ENCODE measurements at regions not wholly inside any gene's neighbourhood (a gene's known extent, or its start where the extent isn't known, plus 50 kb on each side); places are given as distances from the start of the nearest gene placed in this dataset.

DNA sequence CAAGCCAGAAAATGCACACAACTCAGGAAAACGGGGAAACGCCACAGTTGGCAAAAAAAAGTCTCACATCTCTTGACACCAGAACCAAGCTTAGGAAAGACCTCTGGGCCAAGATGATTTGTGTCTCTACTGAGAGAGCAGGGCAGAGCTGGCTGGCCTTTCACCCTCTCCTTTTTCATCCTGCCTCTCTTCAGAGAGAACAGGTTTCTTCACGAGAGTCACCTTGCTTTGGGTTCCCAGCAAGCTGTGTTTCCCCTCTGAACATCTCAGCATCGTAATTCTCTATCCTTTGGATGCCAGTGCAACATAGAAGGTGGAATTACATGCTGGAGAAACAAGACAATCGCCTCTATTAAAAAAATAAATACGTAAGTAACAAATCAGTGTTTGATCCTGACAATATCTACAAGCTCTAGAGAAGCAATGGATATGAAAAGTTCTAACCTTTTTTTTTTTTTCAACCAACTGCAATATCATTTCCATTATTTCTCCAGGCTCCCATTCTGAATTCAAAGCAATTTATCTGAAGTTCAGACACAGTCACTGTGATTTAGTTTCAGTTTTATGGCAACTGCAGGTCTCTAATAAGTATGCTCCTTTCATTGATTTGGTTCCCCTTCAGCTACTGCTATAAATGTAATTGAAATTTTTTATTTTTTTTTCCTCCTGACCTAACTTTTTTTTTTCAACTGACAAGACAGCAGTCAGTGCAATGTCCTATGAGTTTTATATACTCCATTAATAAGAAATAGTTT, 708.6 kb downstream of the DTWD2 start:
- intact Hi-C loops (cut with micrococcal nuclease) = no loop called here
- Histone ChIP-seq H3K4me1 (no peaks in the 10 kb centered on the region), H3K36me3 (no peaks in the 10 kb centered on the region), H3K27ac (replicated peaks) (no peak overlapping the region), H3K9me3 (replicated peaks) (no peaks in the 10 kb centered on the region), H3K27me3 (ENCODE audit: low read depth) (no peaks in the 10 kb centered on the region), H3K4me3 (no peak overlapping the region)
- DNase-seq = no peak
- TF ChIP-seq CTCF (IDR thresholded peaks at IDR 0.05; ENCODE audit: borderline replicate concordance) = no peak

DNA sequence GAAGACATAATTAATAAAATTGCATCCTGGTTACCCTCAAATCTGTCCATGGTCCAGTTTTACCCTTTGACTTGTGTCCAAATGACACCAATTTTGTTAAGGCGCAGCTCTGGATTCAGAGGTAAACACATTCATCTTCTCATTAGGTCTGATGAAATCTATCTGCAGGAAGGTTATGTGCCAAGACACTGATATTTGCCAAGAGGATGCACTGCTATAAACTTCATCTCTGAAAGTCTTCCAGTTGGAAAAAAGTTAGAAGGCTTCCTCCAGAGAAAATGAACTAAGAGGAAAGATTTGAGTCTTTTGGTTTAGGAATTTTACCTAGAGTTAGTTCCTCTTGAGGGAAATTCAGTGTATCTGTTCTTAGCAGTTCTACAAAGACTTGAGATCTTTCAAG, 717.8 kb downstream of the DTWD2 start:
- Histone ChIP-seq H3K27me3 (ENCODE audit: low read depth) (no peaks in the 10 kb centered on the region), H3K4me1 (no peaks in the 10 kb centered on the region), H3K27ac (replicated peaks) (no peak overlapping the region), H3K4me3 (no peak overlapping the region), H3K36me3 (no peaks in the 10 kb centered on the region), H3K9me3 (replicated peaks) (peaks cover 7% of the 10 kb centered on the region)
- TF ChIP-seq CTCF (IDR thresholded peaks at IDR 0.05; ENCODE audit: borderline replicate concordance) = no peak
- intact Hi-C loops (cut with micrococcal nuclease) = no loop called here
- DNase-seq = no peak

DNA sequence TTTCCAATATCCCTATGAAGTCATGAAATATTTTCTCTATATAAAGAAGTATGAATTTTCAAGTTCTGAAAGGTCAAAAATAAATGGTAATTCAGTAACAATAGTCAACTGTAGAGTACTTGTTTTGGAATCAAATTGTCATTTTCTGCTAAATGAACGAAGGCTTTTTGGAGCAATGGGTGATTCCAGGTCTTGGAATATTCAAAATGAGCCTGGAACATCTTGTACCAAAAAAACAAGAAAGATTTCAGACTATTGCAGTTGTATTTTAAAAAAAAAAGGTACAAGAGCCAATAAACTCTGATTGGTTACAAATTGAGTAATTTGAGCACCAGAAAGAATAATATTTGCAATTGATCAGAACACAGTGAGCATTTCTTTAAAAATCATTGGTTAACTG, 730.1 kb downstream of the DTWD2 start:
- Histone ChIP-seq H3K27ac (replicated peaks) (no peak overlapping the region), H3K4me3 (no peak overlapping the region), H3K27me3 (ENCODE audit: low read depth) (no peaks in the 10 kb centered on the region), H3K36me3 (no peaks in the 10 kb centered on the region), H3K4me1 (no peaks in the 10 kb centered on the region), H3K9me3 (replicated peaks) (no peaks in the 10 kb centered on the region)
- intact Hi-C loops (cut with micrococcal nuclease) = no loop called here
- no peak for TF ChIP-seq CTCF (IDR thresholded peaks at IDR 0.05; ENCODE audit: borderline replicate concordance)
- no peak for DNase-seq

GRCh38 chr5:118257066-118257465, 731.3 kb downstream of the DTWD2 start:
- Histone ChIP-seq H3K9me3 (replicated peaks) (peaks cover 6% of the 10 kb centered on the region), H3K36me3 (no peaks in the 10 kb centered on the region), H3K4me3 (no peak overlapping the region), H3K27me3 (ENCODE audit: low read depth) (no peaks in the 10 kb centered on the region), H3K4me1 (no peaks in the 10 kb centered on the region), H3K27ac (replicated peaks) (no peak overlapping the region)
- intact Hi-C loops (cut with micrococcal nuclease) = no loop called here
- no peak for TF ChIP-seq CTCF (IDR thresholded peaks at IDR 0.05; ENCODE audit: borderline replicate concordance)
- DNase-seq = no peak

GRCh38 chr5:118253225-118254061, 734.9 kb downstream of the DTWD2 start:
- no peak for TF ChIP-seq CTCF (IDR thresholded peaks at IDR 0.05; ENCODE audit: borderline replicate concordance)
- H3K4me1 ChIP-seq = no peaks in the 10 kb centered on the region
- H3K27ac ChIP-seq (replicated peaks) = no peak overlapping the region
- H3K27me3 ChIP-seq (ENCODE audit: low read depth) = no peaks in the 10 kb centered on the region
- H3K4me3 ChIP-seq = no peak overlapping the region
- no peak for DNase-seq
- no peaks in the 10 kb centered on the region for H3K36me3 ChIP-seq
- H3K9me3 ChIP-seq (replicated peaks) = peaks cover 42% of the 10 kb centered on the region
- intact Hi-C loops (cut with micrococcal nuclease) = no loop called here

All from left ventricle myocardium inferior (tissue), 1 donor.